Renal cortical epithelial cell (primary cell): ENCODE measurements at regions not wholly inside any gene's neighbourhood (a gene's known extent, or its start where the extent isn't known, plus 50 kb on each side); places are given as distances from the start of the nearest gene placed in this dataset.
"Not testable (repeated sequence)": the region's sequence is repeated elsewhere in the genome, so short reads cannot be mapped to it uniquely, and the experiment has no call there.

Source experiments
- DNase-seq: peaks from one replicate; pipeline ENCODE4 v3.0.0-alpha.2; 2011; ENCODE audit warnings: low read depth

DNA sequence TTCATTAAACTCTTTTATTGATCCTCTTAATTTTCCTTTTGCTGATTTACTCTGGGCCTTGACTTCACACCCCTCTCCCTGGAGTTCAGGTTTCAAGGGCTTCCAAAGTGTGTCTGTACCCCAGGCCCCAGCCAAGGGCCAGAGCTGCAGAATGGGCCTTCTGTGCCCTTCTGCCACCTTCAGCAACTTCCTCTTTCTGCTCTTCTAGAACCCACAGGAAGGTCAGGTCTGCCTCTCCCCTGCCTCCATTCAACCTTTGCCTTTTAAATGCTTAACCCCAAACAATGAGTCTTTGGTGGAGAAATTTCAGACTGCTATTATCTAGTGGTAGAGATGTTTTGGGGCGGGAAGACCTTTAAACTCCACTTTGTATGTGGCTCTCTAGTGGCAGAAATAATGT, 63.1 kb downstream of the TSN start:
- no peak for DNase-seq

DNA sequence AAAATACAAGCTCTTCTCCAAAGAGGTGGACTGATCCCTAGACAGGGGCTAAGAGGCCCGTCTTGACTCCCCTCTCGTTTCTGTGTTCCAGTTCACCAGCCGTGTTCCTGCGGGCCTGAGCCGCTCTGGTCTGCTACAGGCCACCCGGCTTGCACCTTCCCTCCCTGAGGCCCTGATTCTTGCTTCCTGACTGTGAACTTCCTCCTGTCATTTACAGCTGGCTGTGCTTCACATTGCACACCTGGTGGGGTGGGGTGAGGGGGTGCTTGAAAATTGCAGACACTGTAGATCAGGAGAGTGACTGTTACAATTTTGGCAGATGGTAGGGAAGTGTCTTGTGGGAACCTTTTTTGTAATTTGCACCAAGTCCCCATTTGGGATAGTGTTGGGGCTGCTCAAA, 64.4 kb downstream of the TSN start:
- DNase-seq, result no peak

DNA sequence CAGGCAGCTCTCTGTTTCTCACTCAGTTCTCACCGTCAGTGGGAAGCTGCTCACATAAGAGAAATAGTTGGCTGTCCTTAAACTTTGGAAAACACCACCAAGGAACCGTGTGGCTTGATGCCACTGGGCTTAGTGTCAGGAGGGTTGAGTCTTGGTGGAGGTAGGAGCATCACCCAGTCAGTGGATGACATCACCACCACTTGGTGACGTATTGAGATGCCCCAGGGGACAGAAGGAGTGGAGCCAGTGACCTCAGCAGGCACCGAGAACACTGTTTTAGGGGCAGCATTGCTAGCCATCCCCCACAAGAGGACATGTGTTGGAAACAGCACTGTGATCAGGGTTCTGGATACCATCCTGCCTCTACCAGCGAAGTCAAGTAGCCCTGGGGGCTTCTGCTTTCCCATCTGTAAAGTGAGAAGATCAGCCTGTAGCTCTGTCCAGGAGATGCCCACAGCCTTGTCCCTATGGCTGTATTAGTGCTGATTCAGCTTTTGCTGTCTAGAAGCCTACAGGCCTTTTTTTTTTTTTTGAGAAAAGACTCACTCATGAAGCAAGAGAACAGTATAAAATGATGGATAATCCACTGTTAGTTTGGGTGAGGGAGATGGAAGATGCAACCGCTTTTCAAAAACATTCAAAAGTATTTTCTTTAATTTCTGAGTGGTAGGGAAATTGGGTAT, 66.2 kb downstream of the TSN start:
- DNase-seq, result no peak

DNA sequence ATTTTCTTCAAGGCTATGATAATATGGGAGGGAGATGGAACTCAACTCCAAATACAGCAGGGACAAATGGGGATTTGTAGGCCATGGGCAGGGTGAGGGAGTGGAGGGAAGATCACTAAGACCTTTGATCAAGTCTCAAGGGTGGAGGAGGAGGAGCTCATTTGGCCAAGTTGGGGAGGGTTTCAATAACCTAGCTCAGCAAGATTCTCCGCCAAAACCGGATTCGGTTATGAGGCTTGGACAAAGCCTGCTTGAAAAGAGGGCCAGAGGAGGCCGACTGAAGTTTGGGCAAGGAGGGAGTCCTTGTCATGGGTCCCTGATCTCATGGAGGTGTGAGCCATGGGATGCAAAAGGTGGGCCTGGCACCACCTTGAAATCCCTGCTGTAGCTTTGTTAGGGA, 68.8 kb downstream of the TSN start:
- no peak for DNase-seq

DNA sequence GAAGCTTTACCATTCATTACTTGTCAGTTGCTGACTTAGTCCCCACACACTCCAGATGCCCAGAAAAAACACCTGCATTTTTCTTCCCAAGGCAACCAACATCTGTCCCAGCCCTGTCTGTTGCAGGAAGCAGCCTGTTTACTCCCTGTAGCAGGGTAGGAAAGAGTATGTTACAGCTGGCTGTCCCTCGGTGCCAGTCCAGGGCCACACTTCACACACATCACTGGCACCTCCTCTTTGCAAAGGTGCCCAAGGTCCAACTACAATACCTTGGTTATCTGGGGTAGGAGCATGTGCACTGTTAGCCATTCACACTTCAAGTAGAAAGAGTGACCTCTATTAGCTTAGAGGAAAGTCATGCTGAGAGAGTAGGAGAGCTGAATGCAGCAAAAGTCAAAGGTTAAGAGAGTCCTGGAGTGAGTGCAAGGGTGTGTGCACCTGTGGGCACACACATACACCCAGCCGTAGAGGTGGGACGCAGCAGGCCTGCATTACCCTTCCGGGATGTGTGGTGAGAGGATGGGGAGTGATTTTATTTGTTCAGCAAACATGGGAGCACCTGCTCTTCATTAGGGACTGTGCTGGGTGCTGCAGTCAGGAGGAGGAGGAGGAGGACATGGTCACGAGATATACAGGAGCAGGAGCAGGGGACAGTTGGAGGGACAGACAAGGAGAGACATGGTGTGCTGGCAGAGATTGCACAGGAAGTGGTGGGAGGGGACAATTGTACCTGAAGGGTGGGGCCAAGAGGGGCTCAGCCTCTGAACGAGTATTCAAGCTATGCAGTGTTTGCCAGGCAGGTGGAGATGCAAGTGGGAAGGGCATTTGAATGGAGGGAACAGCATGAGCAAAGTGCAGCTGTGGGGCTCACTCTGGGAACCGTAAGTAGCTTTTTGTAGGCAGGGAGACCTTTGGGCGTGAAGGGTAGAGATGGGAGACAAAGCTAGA, 69.8 kb downstream of the TSN start:
- DNase-seq, result no peak

DNA sequence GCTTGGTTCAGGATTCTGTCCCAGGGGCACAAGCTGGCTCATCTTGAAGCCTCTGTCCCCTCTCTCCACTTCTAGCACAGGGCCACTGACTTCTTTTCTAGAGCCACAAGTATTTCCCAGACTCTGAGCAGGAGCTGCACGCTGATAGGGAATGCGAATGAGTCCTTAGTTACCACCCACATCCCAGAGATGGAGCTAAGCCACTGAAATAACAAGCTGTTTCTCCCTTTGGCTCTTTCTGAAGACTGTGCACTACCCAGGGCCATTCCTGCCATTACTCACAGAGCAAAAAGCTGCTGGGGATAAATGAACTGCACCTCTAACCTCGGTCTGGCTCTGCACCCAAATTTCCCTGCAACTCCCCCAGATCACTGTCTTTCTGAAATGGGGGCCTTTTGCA, 70.6 kb downstream of the TSN start:
- DNase-seq, result peak; percentile 4

DNA sequence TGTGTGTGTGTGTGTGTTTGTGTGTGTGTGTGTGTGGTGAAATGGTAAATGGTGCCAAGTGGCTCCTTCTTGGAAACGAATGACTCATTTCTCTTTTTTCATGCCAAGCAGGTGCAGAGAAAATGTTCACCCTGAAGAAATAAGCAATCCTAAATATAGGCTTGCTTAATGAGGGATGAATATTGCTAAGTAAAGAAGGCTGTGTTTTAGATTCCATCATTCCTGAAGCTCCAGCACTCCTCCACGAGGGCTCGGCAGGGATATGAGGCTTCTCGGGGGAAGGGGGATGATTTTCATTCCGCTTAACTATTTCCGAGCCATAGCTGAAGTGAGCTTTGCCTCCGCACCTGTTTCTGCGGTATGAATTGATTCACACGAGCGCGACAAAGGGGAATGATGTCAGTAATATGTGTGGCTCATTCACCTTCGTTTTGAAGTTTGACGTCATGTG, 72.9 kb downstream of the TSN start:
- peak; percentile 79 for DNase-seq

DNA sequence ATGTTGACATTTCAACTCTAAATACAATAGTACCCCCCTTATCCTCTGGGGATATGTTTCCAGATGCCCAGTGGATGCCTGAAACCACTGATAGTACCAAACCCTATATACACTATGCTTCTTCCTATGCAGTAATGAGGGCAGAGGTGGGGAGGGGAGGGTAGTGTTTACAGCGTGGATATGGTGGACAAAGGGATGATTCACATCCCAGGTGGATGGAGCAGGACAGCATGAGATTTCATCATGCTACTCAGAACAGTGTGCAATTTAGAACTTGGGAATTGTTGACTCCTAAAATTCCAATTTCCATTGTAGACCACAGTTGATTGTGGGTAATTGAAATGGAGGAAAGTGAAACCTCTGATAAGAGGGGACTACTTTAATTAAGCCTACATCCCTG, 75.4 kb downstream of the TSN start:
- DNase-seq, result no peak

DNA sequence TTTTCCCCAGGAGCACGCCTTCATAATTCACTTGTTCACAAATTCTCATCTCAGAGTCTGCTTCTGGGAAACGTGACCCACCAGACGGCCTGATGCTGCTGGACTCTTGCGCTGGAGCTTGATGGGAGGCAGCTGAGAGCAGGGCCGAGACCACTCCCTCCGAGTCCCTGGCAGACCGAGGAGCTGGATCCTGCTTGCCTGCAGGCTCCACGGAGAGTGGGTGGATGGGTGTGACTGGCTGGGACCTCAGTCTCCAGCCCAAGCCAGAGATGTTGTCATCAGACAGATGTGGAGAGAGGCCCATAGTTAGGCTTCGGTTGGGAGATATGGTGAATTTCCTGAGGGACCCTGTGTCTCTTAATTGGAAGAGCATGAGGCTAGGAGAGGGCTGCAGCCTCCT, 76.4 kb downstream of the TSN start:
- no peak for DNase-seq

DNA sequence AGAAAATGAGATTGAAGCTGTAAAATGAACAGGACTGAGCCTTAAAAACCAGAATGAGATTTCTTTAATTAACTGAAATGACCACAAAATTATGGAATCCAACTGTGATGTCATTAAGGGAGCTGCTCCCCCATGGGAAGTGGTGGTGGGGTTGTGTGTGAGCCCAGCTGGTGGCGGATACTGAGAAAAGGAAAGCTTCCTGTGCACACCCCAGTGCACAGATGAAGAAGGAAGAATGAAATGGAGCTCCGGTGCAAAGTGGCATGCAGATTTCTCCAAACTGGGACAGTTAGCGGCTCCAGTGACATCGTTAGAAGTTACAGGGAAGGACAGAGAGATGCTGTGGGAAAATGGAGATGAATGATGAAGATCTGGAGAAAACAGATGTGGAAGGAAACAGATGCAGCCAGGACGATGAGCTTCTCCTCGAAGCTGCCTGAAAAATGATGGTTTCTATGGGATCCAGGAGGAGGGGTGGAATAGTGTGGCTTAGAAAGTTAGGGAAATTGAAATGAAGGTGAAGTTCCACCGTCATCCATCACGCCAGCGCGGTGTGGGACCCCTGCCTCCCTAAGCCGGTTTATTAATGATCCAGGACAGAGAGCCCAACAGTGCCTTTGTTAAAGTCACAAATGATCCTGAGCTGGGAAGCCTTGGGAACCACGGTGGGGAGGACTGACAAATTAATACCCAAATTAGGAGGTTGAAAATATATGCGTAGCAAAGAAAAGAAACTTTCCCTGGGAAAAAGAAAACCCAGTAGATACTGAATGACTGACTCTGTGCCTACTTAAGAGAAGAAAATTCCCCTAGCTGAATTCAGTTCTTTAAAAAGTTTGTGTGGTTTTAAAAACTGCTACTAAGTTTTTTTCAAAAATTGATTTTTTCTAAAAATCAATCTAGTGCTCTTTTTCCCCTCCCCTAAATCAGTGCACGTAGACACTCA, 77.2 kb downstream of the TSN start:
- no peak for DNase-seq

DNA sequence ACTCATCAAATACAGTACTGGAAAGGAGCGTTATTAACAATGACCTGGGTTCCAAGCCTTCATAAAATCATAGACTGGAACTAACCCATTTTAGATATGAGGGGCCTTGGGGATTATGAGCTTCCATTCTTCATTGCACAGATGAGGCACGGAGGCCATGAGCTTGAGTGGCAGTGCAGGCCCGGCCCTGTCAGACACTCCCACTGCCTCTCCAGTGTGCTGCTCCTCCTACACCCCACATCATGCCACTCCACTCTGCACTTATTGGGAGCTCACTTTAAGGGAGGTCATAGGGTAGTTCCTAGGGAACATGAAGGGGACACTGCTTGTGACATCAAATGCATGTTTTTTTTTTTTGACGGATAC, 77.9 kb downstream of the TSN start:
- DNase-seq, result no peak

DNA sequence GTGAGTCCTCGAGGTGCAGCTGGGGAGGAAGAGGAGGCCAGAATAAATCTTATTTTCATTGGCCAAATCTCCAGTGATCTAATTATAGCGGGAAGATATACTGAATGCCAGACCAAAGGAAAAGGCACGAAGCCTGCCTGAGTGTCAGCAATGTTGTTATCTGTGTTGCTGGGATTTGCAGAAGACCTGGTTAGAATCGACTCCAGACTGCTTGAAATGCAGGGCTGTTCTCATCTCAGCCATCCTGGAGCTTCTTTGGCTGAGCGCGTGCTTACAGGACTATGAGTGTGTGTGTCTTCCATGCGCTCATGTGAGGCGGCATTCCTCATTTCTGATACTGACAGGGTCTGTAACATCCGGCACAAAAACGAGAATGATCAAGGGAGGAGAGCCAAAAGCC, 81.2 kb downstream of the TSN start:
- no peak for DNase-seq

DNA sequence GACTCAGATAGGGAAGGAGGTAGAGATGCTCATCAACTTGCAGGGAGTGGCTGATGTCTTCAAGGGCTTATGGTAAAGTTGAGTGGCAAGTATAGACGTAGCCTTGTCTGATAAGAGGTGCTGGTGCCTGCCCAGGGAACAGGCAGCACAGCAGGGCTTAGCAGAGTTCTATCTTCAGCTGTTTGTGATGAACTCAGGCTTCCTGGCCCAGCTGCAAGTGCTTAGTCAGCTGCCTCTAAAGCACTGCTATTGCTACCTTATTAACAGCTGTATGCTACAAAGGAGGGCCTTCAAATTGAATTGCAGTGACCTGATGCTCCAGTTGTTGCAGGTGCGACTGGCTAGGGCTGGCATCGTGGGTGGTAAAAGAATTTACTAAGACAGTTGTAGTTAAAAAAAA, 82.1 kb downstream of the TSN start:
- no peak for DNase-seq

DNA sequence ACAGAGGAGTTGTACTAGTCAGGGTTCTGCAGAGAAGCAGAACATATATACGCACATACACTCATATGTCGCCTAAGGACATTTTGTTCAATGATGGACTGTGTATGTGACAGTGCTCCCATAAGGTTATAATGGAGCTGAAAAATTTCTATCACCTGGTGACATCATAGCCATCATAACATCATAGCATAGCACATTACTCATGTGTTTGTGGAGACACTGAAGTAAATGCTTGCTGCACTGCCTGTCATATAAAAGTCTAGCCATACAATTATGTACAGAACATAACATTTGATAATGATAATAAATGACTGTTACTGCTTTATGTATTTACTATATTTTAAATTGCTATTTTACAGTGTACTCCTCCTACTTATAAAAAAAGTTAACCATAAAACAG, 83.1 kb downstream of the TSN start:
- DNase-seq, result no peak

DNA sequence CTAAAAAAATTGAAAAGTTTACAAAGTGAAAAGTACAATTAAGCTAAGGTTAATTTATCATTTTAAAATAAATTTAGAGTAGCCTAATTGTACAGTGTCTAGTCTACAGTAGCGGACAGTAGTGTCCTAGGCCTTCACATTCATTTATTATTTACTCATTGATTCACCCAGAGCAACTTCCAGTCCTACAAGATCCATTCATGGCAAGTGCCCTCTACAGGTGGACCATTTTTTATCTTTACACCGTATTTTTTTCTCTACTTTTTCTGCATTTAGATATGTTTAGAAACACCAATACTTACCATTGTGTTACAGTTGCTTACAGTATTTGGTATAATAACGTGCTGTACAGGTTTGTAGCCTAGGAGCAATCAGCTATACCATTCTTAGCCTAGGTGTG, 84.1 kb downstream of the TSN start:
- no peak for DNase-seq

DNA sequence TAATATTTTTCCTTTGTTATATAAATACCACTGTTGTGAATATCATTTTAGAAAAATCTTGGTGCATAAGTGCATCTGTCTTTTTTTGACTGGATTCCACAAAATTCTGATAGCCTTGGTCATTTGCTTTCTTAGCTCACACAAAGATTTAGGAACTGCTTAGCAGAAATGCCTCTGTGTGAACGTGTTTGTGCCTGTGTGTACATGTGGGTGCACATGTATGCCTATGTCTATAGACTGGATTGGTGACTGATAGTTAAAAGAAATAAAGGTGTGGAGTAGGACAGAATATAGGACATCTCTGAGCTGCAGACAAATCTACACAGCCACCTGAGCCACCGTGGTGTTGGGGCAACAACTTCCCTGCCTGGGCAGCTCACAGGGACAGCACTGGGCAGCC, 93.8 kb downstream of the TSN start:
- DNase-seq, result no peak

DNA sequence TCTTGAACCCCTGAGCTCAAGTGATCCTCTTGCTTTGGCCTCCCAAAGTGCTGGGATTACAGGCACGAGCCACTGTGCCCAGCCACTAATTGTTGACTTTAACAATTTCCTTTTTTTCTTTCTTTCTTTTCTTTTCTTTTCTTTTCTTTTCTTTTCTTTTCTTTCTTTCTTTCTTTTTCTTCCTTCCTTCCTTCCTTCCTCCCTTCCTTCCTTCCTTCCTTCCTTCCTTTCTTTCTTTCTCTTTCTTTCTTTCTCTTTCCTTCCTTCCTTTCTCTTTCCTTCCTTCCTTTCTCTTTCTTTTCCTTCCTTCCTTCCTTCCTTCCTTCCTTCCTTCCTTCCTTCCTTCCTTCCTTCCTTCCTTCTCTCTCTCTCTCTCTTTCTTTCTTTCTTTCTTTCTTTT, 97.7 kb downstream of the TSN start:
- DNase-seq, result not testable (repeated sequence)

DNA sequence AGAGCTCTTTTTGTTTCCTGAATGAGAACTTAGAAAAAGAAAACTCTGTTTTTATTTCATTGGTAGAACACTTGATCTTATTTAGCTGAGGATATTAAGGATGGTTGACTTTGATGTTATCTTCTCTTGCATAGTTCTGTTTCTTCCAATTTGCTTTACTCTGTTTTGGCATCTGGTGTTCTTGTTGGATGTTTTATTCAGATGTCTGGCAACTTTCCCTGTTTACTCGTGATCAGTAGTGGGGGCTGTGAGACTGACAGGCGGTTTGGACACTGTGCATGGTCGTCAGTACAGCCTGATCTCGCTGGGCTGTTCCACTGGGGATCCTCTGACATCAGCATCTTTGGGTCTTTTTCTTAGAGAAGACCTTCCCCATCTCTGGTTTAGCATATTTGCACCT, 100.1 kb downstream of the TSN start:
- no peak for DNase-seq

DNA sequence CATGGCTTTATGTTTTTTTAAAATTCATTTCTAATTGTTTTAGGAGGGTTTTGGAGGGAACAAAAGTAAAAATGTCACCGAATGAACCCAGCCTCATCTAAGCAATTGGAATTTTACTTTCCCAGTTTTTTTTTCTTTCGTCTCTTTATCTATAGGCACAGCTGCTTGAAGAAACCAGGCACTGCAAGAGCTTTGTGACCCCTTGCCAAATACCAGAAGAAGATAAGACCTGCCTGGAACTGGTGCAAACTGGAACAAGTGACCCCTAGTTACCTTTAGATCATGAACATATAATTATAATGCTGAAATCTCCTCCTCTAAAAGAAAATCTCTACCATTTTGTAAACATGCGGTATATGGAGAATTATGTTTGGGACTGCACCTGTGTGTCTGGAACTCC, 100.9 kb downstream of the TSN start:
- no peak for DNase-seq

DNA sequence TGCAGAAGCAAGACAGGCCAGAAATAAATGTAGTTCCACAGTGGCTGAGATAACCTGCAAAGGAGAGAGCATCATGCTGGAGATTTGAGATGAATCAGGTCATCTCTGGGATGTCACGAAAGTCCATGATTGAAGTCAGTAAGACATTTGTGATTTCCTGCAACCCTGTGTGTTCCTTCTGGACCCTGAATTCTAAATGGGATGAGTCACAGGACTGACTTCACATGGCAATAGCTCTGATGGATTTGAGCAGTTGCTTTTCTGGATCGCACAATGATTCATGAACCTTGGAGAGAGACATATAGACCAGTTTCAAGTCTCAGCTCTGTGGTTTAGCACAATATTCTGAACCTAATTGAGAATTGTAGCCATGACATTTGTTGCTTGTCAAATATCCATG, 102.9 kb downstream of the TSN start:
- DNase-seq, result no peak

DNA sequence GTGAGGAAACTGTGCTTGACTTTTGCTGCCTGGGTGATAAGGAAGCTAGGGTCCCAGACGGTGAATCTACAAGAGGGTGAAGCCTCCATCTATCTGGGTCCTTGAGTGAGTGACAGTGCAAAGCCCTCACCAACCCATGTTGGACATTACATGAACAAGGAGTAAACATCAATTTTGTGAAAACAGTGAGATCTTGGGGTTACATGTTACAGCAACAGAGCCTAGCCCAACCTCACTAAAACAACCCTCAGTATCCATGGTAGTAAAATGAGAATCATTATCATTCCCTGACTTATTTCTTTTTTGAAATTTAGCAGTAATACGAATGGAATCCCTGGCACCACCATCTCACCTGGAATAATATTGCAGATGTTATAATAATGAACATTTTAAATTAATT, 103.4 kb downstream of the TSN start:
- no peak for DNase-seq

DNA sequence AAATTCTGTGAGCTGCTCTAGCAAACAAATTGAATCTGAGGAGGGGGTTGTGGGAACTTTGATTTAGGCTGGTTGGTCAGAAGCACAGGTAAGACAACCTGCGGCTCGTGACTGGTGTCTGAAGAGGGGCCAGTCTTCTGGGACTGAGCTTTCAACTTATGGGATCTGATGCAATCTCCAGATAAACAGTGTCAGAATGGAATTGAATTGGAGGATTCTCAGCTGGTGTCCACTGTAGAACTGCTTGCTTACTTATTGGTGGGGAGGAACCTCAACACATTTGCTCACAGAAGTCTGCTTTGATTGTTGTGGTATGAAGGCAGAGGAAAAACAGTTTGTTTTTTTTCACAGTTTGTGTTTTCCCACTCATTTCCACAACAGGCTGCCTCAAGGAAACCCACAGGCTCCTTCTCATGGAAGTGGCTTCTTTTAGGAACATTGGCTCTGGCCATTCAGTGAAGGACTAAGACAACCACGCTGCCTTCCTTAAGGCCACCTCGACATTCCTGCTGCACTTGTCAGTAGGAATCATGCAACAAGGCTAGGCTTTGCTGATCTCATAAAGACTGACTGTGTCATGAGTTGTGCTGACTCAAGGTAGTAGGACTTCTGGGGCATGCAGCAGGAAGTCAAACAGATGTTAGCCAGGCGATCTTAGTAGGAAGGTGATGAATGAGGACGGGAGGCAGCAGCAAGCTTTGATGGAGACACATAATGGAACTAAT, 104.7 kb downstream of the TSN start:
- peak; percentile 72 for DNase-seq
